ENCODE measurements at regions not wholly inside any gene's neighbourhood (a gene's known extent, or its start where the extent isn't known, plus 50 kb on each side); places are given as distances from the start of the nearest gene placed in this dataset.
"Not testable (repeated sequence)": the region's sequence is repeated elsewhere in the genome, so short reads cannot be mapped to it uniquely, and the experiment has no call there.

GRCh38 chr10:63788152-63788821 is 267.1 kb downstream of the REEP3 start:
- no peak for DNase-seq

- DNase-seq, result no peak
Observed at GRCh38 chr10:63795094-63795860, 274.1 kb downstream of the REEP3 start.

GRCh38 chr10:63798599-63799498 is 277.6 kb downstream of the REEP3 start:
- peak; percentile 40 for DNase-seq

- no peak for DNase-seq
Observed at GRCh38 chr10:63799521-63800300, 278.5 kb downstream of the REEP3 start.

- no peak for DNase-seq
Observed at GRCh38 chr10:63801166-63801565, 280.0 kb downstream of the REEP3 start.

GRCh38 chr10:63806330-63806729 is 285.1 kb downstream of the REEP3 start:
- DNase-seq, result no peak

- DNase-seq, result no peak
Observed at GRCh38 chr10:63812501-63812900, 291.3 kb downstream of the REEP3 start.

GRCh38 chr10:63819753-63820329 is 298.6 kb downstream of the REEP3 start:
- DNase-seq, result no peak

GRCh38 chr10:63822496-63822895 is 301.3 kb downstream of the REEP3 start:
- no peak for DNase-seq

- no peak for DNase-seq
Observed at GRCh38 chr10:63825111-63825510, 303.9 kb downstream of the REEP3 start.

- DNase-seq, result no peak
Observed at GRCh38 chr10:63825766-63826165, 304.6 kb downstream of the REEP3 start.

GRCh38 chr10:63827018-63827417 is 305.8 kb downstream of the REEP3 start:
- not testable (repeated sequence) for DNase-seq

- DNase-seq, result no peak
Observed at GRCh38 chr10:63829020-63829419, 307.8 kb downstream of the REEP3 start.

- DNase-seq, result no peak
Observed at GRCh38 chr10:63829573-63830149, 308.5 kb downstream of the REEP3 start.

GRCh38 chr10:63832686-63833085 is 311.5 kb downstream of the REEP3 start:
- no peak for DNase-seq

- DNase-seq, result no peak
Observed at GRCh38 chr10:63833411-63834060, 312.3 kb downstream of the REEP3 start.

GRCh38 chr10:63836666-63837442 is 315.7 kb downstream of the REEP3 start:
- no peak for DNase-seq

- no peak for DNase-seq
Observed at GRCh38 chr10:63841761-63842160, 320.6 kb downstream of the REEP3 start.

- DNase-seq, result no peak
Observed at GRCh38 chr10:63843107-63843506, 321.9 kb downstream of the REEP3 start.

- DNase-seq, result not testable (repeated sequence)
Observed at GRCh38 chr10:63848871-63849270, 327.7 kb downstream of the REEP3 start.

Measured in right kidney (tissue), 1 donor.